Mononuclear cell (primary cell): ENCODE measurements at regions not wholly inside any gene's neighbourhood (a gene's known extent, or its start where the extent isn't known, plus 50 kb on each side); places are given as distances from the start of the nearest gene placed in this dataset.

ENCODE experiments used
- H3K27me3 ChIP-seq: 2 replicates; pipeline ENCODE4 v1.6.0; 2011; ENCODE audit warnings: low read length, control low read depth; ENCODE audit not compliant: insufficient read depth
- H3K4me1 ChIP-seq: 2 replicates; pipeline ENCODE4 v1.5.1; 2011; ENCODE audit warnings: mild to moderate bottlenecking, low read length, control low read depth; ENCODE audit not compliant: insufficient read depth
- H3K4me3 ChIP-seq: 2 replicates; pipeline ENCODE4 v1.5.1; 2011; ENCODE audit warnings: mild to moderate bottlenecking, low read length, moderate library complexity
- H3K9me3 ChIP-seq: 2 replicates; pipeline ENCODE4 v1.5.1; 2011; ENCODE audit warnings: low read depth, mild to moderate bottlenecking, control low read depth, low read length

DNA sequence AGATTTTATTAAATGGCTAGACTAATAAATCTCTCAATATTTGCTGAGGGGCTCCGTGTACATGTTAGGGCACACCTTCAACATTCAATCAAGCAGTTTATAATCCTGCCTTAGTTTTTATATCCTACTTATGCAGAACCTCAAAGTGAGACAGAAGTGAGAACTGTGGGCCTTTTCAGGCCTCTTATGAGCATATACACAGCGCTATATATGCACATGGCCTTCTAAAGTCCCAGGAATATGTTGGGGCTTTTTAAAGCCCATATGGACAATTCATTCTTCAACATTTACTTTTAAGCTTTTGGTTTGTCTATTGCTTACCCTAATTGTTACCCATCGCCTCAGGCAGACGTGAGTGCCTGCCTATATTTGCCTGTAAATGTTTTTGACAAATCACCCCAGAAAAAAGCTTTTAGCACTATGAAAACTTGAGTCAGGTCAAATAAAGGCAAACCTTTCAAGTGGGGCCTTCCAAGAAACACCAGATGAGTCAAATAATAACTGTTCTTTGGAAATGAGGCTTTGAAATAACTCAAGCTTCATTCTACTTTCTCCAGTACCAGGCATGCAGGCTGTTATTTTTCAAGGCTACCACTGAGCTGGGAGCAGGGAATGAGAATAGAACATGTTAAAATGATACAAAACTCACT, 58.2 kb downstream of the ESM1 start:
- Histone ChIP-seq H3K4me1 (no peaks in the 10 kb centered on the region), H3K9me3 (peaks cover 18% of the 10 kb centered on the region), H3K4me3 (no peak overlapping the region), H3K27me3 (peaks cover 9% of the 10 kb centered on the region)

DNA sequence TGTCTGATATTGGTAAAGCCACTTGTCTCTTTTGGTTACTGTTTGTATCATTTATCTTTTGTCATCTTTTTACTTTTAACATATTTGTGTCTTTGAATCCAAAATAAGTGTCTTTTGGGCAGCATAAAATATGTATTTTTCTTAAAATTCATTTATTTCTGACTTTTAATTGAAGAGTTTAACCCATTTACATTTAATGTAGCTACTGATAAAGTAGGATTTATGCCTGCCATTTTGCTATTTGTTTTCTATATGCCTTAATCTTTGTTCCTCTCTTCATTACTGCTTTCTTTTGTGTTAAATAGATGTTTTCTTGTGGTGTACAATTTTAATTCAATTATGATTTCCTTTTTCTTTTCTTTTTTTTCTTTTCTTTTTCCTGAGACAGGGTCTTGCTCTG, 60.9 kb downstream of the ESM1 start:
- Histone ChIP-seq H3K9me3 (peaks cover 18% of the 10 kb centered on the region), H3K4me3 (no peak overlapping the region), H3K27me3 (peaks cover 3% of the 10 kb centered on the region), H3K4me1 (no peaks in the 10 kb centered on the region)

DNA sequence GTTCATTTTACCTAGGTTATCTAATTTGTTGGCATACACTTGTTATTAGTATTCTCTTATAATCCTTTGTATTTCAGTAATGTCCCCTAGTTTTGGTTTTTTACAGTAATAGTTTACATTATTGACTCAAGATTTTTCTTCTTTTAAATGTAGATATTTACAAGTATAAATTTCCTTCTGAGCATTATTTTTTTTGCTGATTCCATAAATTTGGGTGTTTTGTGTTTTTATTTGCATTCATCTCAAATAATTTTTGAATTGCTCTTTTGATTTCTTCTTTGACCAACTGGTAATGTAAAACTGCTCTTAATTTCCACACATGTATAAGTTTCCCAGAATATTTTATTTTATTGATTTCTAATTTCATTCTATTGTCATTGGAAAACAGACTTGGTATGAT, 68.1 kb downstream of the ESM1 start:
- Histone ChIP-seq H3K27me3 (peaks cover 21% of the 10 kb centered on the region), H3K9me3 (no peaks in the 10 kb centered on the region), H3K4me1 (no peaks in the 10 kb centered on the region), H3K4me3 (no peak overlapping the region)

DNA sequence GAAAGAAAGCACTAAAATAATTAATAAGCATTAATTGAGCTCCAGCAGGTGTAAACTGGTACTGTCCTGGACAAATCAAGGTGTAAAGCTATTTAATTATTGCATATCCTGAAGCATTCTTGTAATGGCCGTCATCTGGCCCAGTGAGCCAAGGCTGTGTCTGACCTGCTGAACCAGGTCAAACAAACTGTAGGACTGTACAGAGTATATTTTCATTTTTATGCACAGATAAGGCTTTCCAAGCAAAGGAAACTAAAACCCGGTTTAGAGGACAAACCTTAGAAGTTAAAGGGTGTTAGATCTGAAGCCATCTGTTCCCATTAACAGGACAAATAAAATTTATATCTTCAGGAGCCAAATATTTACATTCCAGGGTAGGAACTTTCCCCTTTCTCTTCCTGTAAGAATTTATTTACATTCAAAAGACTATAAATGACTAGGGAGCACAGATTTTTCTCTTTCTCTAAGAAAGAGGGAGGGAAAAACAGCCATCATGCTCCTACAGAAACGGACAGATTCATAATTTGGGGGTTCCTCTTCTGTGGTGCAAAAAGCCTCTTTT, 69.8 kb downstream of the ESM1 start:
- Histone ChIP-seq H3K4me3 (no peak overlapping the region), H3K9me3 (no peaks in the 10 kb centered on the region), H3K4me1 (no peaks in the 10 kb centered on the region), H3K27me3 (peaks cover 21% of the 10 kb centered on the region)

DNA sequence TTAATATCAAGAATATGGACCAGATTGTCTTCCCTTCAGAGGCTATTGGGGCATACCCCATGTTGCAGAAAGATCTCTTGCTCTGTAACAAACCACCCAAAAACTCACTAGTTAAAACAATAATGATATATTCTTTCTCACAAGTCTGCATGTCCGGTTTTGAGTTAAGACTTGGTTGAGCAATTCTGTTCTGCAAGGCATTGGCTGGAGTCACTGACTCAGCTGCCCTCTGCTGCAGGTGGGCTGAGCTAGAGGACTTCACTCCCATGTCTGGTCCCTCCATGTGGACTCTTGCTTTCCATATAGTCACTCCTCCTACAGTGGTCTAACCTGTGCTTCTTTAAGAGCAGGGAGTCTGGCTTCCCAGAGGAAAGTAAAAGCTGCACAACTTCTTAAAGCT, 73.4 kb downstream of the ESM1 start:
- H3K9me3 ChIP-seq, result no peaks in the 10 kb centered on the region

DNA sequence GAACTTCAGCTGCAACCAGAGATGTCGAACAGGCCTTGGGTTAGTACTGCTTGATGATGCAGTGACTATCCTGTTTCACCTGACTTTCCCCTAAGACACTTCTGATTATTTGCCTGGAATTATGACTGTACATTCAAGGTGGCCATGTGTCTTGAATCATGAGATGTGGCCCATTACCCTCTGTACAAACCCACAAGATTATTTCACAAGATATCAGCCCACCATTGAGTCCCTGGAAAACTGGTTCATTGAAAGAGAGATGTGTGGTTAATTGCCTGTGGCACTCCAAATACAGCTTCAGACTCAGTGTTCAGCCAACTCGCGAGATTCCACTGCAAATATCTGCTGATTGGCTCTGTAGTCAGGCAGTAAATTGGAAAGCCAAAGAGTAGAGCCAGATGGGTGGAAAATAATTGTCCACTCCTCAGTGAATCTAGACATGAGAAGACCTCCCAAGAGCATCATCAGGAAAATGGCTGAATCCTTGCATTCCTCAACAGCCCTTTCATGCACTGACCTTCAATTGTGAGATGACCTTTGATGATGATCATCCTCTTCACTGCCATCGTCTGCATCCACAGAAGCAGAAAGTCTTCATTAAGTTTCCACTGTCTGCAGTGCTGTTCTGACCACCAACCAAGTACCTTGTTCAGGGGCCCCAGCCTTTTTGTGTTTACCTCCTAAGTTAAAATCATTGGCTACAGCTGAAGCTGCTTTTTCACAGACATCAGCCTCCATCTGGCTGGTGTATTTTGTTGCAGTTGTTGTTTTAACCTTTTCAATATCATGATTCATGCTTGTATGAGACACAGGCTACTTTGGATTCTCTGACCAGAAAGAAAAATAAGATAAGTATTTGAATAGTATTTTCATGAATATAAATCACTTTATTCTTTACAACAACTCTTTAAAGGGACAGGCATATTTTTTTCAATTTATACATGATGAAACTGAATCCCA, 75.2 kb downstream of the ESM1 start:
- Histone ChIP-seq H3K4me1 (no peaks in the 10 kb centered on the region), H3K4me3 (no peak overlapping the region), H3K27me3 (peaks cover 6% of the 10 kb centered on the region), H3K9me3 (no peaks in the 10 kb centered on the region)

More for the DNA sequence above, 73.4 kb downstream of the ESM1 start:
- Histone ChIP-seq H3K27me3 (peaks cover 18% of the 10 kb centered on the region), H3K4me1 (no peaks in the 10 kb centered on the region), H3K4me3 (no peak overlapping the region)

DNA sequence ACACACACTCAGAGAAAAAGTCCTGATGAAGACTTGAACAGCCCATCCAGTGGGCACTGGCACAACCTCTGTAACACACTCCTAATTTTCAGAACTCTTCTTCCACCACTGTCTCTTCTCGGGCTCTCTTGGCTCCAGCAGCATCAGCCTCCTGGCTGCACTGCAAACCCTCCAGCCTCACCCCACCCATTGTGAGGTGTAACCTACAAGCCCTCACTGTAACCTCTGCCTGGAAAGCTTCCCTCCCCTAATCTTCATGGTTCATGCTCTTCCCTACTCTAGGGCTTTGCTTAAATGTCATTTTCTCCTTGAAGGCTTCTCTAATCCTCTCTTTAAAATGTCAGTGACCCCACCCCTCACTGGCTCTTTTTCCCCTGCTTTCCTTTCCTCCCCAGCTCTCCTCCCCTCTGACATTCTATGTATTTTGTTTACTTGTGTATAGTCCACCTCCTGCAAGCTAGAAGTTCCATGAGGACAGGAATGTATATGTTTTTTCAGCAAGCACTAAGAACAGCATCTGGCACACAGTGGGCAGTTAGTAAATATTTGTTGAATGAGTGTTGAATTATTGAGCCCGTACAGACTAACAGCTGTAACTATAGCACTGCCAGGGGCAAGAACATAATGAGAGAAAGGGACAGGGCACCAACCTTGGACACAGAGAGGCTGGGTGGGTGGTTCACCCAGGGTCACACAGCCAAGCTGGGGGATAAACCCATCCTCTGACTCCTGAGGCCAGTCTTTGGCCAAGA, 76.4 kb downstream of the ESM1 start:
- Histone ChIP-seq H3K4me3 (no peak overlapping the region), H3K27me3 (peaks cover 2% of the 10 kb centered on the region), H3K9me3 (no peaks in the 10 kb centered on the region), H3K4me1 (no peaks in the 10 kb centered on the region)

DNA sequence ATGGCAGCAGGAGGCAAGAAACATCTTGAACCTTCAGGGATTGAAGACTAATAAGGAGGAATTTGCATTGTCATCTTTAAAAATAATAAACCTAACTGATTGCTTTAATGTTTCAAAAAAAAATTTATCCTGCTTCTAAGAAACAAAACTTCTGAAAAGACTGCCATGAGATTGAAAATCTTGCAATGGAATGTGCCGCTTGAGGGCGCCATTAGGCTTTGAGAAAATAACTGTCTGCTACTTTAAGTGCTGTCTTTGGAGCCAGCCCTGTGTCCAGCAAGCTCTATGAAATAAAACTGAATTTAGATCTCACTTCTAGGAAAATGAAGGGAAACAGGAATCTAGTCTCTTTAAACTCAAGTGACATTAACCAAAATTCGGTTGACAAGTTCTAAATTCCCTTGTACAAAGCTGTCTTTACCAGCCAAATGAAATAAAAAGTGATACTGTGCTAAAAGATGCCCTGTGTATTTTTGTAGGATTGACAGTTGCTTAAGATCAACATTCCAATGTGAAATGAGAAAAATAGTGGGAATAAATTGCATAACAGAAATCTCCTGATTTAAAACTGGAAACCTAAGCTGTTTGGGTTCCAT, 79.4 kb downstream of the ESM1 start:
- H3K4me3 ChIP-seq, result no peak overlapping the region
- H3K4me1 ChIP-seq, result peaks cover 13% of the 10 kb centered on the region
- no peaks in the 10 kb centered on the region for H3K9me3 ChIP-seq
- H3K27me3 ChIP-seq, result no peaks in the 10 kb centered on the region

DNA sequence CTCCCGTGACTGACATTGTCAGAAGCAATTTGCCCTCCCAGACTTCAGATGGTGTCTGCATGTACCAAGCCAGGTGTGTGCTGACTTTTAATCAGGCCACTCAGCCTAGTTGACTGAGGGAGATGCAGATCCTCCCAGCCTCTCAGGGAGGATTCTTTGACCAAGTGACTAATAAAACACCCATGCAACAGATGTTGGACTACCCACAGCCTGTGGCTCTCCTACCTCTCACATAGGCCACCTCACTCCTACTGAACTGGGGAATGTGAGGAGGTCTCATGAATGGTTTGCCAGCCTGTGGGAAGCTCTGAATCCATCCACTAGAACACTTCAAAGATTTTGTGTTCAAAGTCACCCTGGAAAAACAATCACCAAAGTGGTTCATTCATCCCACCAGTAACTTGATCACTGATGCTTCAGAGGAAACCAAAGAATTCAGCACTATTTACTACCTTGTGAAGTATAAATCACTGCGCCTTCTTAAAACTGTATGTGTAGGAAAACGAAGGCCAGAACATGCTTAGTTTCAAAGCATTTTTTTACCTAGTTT, 80.1 kb downstream of the ESM1 start:
- Histone ChIP-seq H3K9me3 (no peaks in the 10 kb centered on the region), H3K4me1 (peaks cover 16% of the 10 kb centered on the region), H3K4me3 (no peak overlapping the region), H3K27me3 (no peaks in the 10 kb centered on the region)

DNA sequence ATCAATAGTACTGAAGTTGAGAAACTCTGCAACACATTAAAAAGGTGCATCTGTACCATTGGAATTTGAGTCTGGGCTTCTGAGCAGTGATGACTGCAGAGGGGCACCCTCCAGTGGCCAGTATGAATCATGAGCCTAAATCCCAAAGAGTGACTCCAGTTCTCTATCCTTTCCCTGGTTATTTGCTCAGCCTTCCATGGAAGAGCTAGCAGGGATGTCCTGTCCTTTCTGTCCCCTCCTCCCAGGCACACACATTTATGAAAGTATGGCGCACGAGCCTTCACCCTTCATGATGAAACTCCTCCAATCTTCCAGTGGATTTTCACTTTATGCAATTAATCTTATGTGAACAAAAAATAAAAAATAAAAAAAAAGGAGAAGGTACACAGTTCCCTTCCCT, 81.0 kb downstream of the ESM1 start:
- Histone ChIP-seq H3K4me1 (peaks cover 16% of the 10 kb centered on the region), H3K4me3 (no peak overlapping the region), H3K9me3 (no peaks in the 10 kb centered on the region), H3K27me3 (no peaks in the 10 kb centered on the region)

DNA sequence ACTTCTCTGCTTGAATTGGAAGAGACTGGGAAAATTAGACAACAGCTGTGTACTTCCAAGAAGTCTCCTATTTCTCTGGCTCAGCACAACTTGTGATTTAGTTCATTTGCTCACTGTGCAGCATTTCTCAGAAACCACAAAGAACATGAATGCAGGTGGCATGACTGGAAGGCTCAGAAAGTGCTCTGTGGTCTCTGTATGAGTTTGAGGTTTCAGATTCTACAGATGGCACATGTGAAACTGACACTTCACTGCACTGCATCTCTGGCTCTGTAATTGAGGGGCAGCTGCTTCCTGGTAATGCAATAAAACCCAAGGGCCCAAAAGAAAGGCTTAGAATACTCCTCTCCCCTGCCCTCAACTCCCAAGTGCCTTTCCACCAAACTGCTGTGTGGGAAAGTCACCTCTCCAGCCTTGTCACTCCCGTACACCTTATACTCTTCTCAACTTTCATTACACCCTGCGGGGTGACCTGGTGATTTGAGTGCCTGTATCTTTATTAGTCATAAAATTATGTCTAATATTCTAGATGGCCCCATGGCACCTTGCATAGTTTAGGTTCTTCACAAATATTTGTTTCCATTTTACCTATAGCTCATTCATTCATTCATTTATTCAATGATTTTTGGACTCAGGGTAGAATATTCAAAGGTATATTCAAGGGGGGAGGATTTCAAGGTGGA, 82.5 kb downstream of the ESM1 start:
- Histone ChIP-seq H3K9me3 (no peaks in the 10 kb centered on the region), H3K4me1 (peaks cover 16% of the 10 kb centered on the region), H3K27me3 (no peaks in the 10 kb centered on the region), H3K4me3 (no peak overlapping the region)

DNA sequence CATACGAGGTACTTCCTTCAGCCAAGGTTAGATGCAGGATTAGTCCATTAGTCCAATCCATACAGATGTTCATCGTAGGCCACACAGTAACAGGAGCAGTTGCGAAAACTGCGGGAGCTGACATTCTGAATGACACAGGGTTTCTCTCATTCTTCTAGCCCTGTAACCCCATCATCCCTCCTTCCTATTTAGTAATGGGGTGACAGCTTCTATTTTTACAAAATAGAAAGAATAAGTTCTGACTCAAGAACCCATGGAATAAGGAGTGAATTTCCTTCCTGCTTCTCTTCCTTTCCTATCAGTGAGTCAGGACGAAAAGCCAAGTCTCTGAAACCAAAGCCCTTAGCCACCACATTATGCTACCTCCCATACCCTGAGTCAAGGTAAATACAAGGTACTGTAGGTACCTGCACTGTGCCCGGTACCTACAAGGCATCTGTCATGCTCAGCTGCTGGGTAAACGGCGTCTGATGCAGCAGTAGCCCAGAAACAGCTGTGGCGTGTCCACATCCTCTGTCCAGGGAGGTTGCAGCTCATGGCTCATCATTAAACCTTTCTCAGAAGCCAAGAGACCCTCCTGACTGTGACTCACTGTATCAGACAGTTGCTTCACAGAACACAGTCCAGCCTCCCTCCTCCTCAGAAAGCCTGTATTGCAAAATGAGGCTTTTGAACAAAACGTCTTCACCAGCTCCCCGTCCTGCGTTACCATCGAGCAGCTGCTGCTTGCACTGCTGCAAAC, 84.2 kb downstream of the ESM1 start:
- no peak overlapping the region for H3K4me3 ChIP-seq
- H3K27me3 ChIP-seq, result peaks cover 10% of the 10 kb centered on the region
- H3K4me1 ChIP-seq, result peaks cover 16% of the 10 kb centered on the region
- H3K9me3 ChIP-seq, result no peaks in the 10 kb centered on the region

DNA sequence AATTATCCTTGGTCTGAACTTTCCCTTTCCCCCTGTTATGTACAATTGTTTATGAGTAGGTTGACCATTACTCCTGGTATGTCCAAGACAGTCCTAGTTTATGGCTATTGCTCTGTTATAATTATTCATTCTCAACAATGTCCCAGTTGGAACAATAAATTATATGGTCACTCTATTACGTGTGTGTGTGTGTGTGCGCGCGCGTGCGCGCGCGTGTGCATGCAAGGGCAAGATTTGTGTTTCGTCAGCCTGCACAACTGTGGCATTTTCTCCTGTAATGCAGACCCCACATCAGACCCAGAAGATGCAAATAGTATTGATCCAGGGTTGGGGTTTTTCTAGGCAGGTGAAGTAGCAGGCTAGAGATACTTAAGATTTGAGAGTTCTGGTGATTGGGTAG, 88.4 kb downstream of the ESM1 start:
- H3K4me1 ChIP-seq, result peaks cover 9% of the 10 kb centered on the region
- peaks cover 10% of the 10 kb centered on the region for H3K27me3 ChIP-seq
- no peaks in the 10 kb centered on the region for H3K9me3 ChIP-seq
- H3K4me3 ChIP-seq, result no peak overlapping the region
